Activated T-helper 1 cell treated with anti-CD3 and anti-CD28 coated beads, Interleukin-12 subunit alpha, Interleukin-12 subunit beta, Interleukin-2, Interleukin-4 antibody, amounts not matched to agents 30 ng/mL and 10 ng/mL and 1 ng/mL, durations not matched to agents 14 hours and 24 hours and 36 hours (primary cell): ENCODE measurements at regions not wholly inside any gene's neighbourhood (a gene's known extent, or its start where the extent isn't known, plus 50 kb on each side); places are given as distances from the start of the nearest gene placed in this dataset.

Experiments
- DNase-seq: peaks from one replicate; pipeline ENCODE4 v3.0.0; 2021; ENCODE audit warnings: low spot score
- H3K27ac Mint-ChIP-seq: one replicate; pipeline ENCODE4 v1.8.0; 2021; ENCODE audit warnings: mild to moderate bottlenecking, mixed read lengths
- H3K27me3 Mint-ChIP-seq: one replicate; pipeline ENCODE4 v1.8.0; 2022; ENCODE audit warnings: mild to moderate bottlenecking, moderate library complexity, mixed read lengths; ENCODE audit not compliant: insufficient read depth
- H3K36me3 Mint-ChIP-seq: one replicate; pipeline ENCODE4 v1.8.0; 2021; ENCODE audit warnings: low read depth, mixed read lengths
- H3K4me1 Mint-ChIP-seq: one replicate; pipeline ENCODE4 v1.8.0; 2021; ENCODE audit warnings: low read depth, mixed read lengths
- H3K4me3 Mint-ChIP-seq: one replicate; pipeline ENCODE4 v1.8.0; 2021; ENCODE audit warnings: mild to moderate bottlenecking, moderate library complexity, mixed read lengths
- H3K9me3 Mint-ChIP-seq: one replicate; pipeline ENCODE4 v1.8.0; 2021; ENCODE audit warnings: mixed read lengths
- intact Hi-C: fragments of 100-400 bp; cut with micrococcal nuclease; formaldehyde crosslinking; loops from one replicate; pipeline ENCODE4 v1.15.1; 2024

- Mint-ChIP-seq H3K4me1 (no peaks in the 10 kb centered on the region), H3K27me3 (peaks cover 8% of the 10 kb centered on the region), H3K36me3 (no peaks in the 10 kb centered on the region), H3K4me3 (no peak overlapping the region), H3K9me3 (no peaks in the 10 kb centered on the region), H3K27ac (no peak overlapping the region)
- DNase-seq, result no peak
- intact Hi-C loops, result no loop called here
These were observed 51.8 kb upstream of the NPAS2 start for GRCh38 chr2:100767810-100768806.
